ENCODE measurements at regions not wholly inside any gene's neighbourhood (a gene's known extent, or its start where the extent isn't known, plus 50 kb on each side); places are given as distances from the start of the nearest gene placed in this dataset.
A peak's percentile ranks its signal among the peaks of the same experiment; 100 is the strongest.
"Not testable (repeated sequence)": the region's sequence is repeated elsewhere in the genome, so short reads cannot be mapped to it uniquely, and the experiment has no call there.

- ChIA-PET POLR2A (no interaction called here), CTCF (no interaction called here)
- Histone ChIP-seq H3K4me1 (ENCODE audit: control insufficient read depth, insufficient read depth, low read length) (no peaks in the 10 kb centered on the region), H3K9me3 (ENCODE audit: control insufficient read depth, insufficient read depth, low read depth, low read length) (no peaks in the 10 kb centered on the region), H3K27ac (ENCODE audit: extremely low read depth, low read depth, low read length) (no peak overlapping the region), H3K36me3 (ENCODE audit: control insufficient read depth in 2 of 2, insufficient read depth in 1 of 2, low read length in 2 of 2) (no peaks in the 10 kb centered on the region), H3K4me3 (ENCODE audit: low read depth, low read length) (no peak overlapping the region)
- peak; percentile 52; the same call in 1 of the 2 replicates for TF ChIP-seq ZNF146 (tag by site-specific recombination; IDR thresholded peaks at IDR 0.05)
- no peak for TF ChIP-seq ZNF324 (tag by site-specific recombination; IDR thresholded peaks at IDR 0.05)
- TF ChIP-seq ZEB2 (tag by site-specific recombination; IDR thresholded peaks at IDR 0.05), result no peak
- peak; percentile 69 for TF ChIP-seq SETDB1 (IDR thresholded peaks at IDR 0.05; ENCODE audit: insufficient read length, low read length)
- TF ChIP-seq BCL11B (tag by site-specific recombination; IDR thresholded peaks at IDR 0.05; ENCODE audit: low read depth), result no peak
- TF ChIP-seq ZNF214 (tag by site-specific recombination; IDR thresholded peaks at IDR 0.05; ENCODE audit: borderline replicate concordance), result no peak
These were observed 78.8 kb upstream of the NR5A2 start for GRCh38 chr1:199948587-199949280.

DNA sequence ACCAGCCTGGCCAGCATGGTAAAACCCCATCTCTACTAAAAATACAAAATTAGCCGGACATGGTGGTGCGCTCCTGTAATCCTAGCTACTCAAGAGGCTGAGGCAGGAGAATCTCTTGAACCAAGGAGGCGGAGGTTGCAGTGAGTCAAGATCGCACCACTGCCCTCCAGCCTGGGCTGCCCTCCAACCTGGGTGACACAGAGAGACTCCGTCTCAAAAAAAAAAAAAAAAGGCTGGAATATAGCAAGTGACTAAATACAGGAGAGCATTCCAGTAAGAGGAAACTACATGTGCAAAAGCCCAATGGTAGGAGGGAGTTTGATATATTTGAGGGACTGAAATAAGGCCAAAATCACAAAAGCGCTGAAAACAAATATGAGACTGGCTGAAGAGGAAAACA is 76.5 kb upstream of the NR5A2 start:
- H3K4me3 ChIP-seq (ENCODE audit: low read depth, low read length); POLR2A ChIA-PET; H3K9me3 ChIP-seq (ENCODE audit: control insufficient read depth, insufficient read depth, low read depth, low read length); H3K36me3 ChIP-seq (ENCODE audit: control insufficient read depth in 2 of 2, insufficient read depth in 1 of 2, low read length in 2 of 2); H3K27ac ChIP-seq (ENCODE audit: extremely low read depth, low read depth, low read length); H3K4me1 ChIP-seq (ENCODE audit: control insufficient read depth, insufficient read depth, low read length); CTCF ChIA-PET: not testable (repeated sequence)

- H3K27ac ChIP-seq (ENCODE audit: extremely low read depth, low read depth, low read length), result no peak overlapping the region
- ChIA-PET CTCF (interaction anchor here (0.7 kb wide), 1 partner anchor 384 kb away, joined by 5 read pairs; no protein-coding TSS in a partner anchor), POLR2A (no interaction called here)
- no peak overlapping the region for H3K4me3 ChIP-seq (ENCODE audit: low read depth, low read length)
- no peaks in the 10 kb centered on the region for H3K9me3 ChIP-seq (ENCODE audit: control insufficient read depth, insufficient read depth, low read depth, low read length)
- no peaks in the 10 kb centered on the region for H3K4me1 ChIP-seq (ENCODE audit: control insufficient read depth, insufficient read depth, low read length)
- H3K36me3 ChIP-seq (ENCODE audit: control insufficient read depth in 2 of 2, insufficient read depth in 1 of 2, low read length in 2 of 2), result no peaks in the 10 kb centered on the region
- no peak for TF ChIP-seq ZFHX2 (tag by site-specific recombination; conservative IDR thresholded peaks at IDR 0.05)
- no peak for TF ChIP-seq ZNF155 (tag by site-specific recombination; IDR thresholded peaks at IDR 0.05)
These were observed 73.9 kb upstream of the NR5A2 start for GRCh38 chr1:199953651-199954050.

- peak; percentile 29 for TF ChIP-seq ZNF654 (tag by site-specific recombination; IDR thresholded peaks at IDR 0.05; ENCODE audit: low read depth)
- no peak for TF ChIP-seq SETDB1 (IDR thresholded peaks at IDR 0.05; ENCODE audit: insufficient read length, low read length)
- TF ChIP-seq, protein P1, sequence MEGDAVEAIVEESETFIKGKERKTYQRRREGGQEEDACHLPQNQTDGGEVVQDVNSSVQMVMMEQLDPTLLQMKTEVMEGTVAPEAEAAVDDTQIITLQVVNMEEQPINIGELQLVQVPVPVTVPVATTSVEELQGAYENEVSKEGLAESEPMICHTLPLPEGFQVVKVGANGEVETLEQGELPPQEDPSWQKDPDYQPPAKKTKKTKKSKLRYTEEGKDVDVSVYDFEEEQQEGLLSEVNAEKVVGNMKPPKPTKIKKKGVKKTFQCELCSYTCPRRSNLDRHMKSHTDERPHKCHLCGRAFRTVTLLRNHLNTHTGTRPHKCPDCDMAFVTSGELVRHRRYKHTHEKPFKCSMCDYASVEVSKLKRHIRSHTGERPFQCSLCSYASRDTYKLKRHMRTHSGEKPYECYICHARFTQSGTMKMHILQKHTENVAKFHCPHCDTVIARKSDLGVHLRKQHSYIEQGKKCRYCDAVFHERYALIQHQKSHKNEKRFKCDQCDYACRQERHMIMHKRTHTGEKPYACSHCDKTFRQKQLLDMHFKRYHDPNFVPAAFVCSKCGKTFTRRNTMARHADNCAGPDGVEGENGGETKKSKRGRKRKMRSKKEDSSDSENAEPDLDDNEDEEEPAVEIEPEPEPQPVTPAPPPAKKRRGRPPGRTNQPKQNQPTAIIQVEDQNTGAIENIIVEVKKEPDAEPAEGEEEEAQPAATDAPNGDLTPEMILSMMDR (tag by site-specific recombination; IDR thresholded peaks at IDR 0.05), result 0 out of 2 replicates have a peak, but pooled peaks have one; percentile 9
- ChIA-PET POLR2A (no interaction called here), CTCF (interaction anchor here (0.7 to 1.9 kb wide), 6 partner anchors 9 to 1049 kb away, joined by 3 to 9 read pairs (median 4); no protein-coding TSS in a partner anchor)
- no peaks in the 10 kb centered on the region for H3K36me3 ChIP-seq (ENCODE audit: control insufficient read depth in 2 of 2, insufficient read depth in 1 of 2, low read length in 2 of 2)
- no peak overlapping the region for H3K27ac ChIP-seq (ENCODE audit: extremely low read depth, low read depth, low read length)
- H3K9me3 ChIP-seq (ENCODE audit: control insufficient read depth, insufficient read depth, low read depth, low read length), result no peaks in the 10 kb centered on the region
- H3K4me3 ChIP-seq (ENCODE audit: low read depth, low read length), result no peak overlapping the region
- H3K4me1 ChIP-seq (ENCODE audit: control insufficient read depth, insufficient read depth, low read length), result no peaks in the 10 kb centered on the region
These were observed 72.8 kb upstream of the NR5A2 start for GRCh38 chr1:199954699-199955098.

DNA sequence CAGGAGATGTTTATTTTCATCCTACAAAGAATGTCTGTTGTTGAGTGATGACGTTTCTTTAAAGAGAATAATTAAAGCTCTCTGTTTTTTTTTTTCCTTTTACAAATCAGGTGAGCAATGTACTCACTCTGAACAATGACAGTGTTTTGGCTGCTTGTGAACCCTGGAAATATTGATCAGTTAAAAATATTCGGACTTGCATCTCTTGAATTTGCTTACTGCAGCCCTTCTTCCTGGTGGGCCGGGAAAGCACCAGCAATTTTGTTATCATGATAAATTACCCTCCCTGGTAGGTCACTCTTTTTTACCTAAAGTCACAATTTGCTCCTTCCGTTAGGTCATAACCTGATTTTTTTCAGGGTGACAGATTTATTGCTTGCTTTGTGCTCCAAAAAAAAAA is 72.3 kb upstream of the NR5A2 start:
- POLR2A ChIA-PET, result no interaction called here
- Histone ChIP-seq H3K4me1 (ENCODE audit: control insufficient read depth, insufficient read depth, low read length) (no peaks in the 10 kb centered on the region), H3K36me3 (ENCODE audit: control insufficient read depth in 2 of 2, insufficient read depth in 1 of 2, low read length in 2 of 2) (no peaks in the 10 kb centered on the region), H3K4me3 (ENCODE audit: low read depth, low read length) (no peak overlapping the region), H3K27ac (ENCODE audit: extremely low read depth, low read depth, low read length) (no peak overlapping the region), H3K9me3 (ENCODE audit: control insufficient read depth, insufficient read depth, low read depth, low read length) (no peaks in the 10 kb centered on the region)
- CTCF ChIA-PET, result interaction anchor here (0.6 to 1.9 kb wide), 10 partner anchors 8 to 1049 kb away, joined by 3 to 9 read pairs (median 4); no protein-coding TSS in a partner anchor
- TF ChIP-seq ZNF473 (tag by site-specific recombination; IDR thresholded peaks at IDR 0.05) (no peak), ATF2 (tag by site-specific recombination; IDR thresholded peaks at IDR 0.05; ENCODE audit: low read depth) (no peak), ZNF747 (tag by site-specific recombination; IDR thresholded peaks at IDR 0.05) (no peak), ZNF146 (tag by site-specific recombination; IDR thresholded peaks at IDR 0.05) (no peak), ZNF629 (tag by site-specific recombination; IDR thresholded peaks at IDR 0.05) (no peak), ZNF221 (tag by site-specific recombination; IDR thresholded peaks at IDR 0.05; ENCODE audit: borderline replicate concordance) (no peak), ZNF585B (tag by site-specific recombination; IDR thresholded peaks at IDR 0.05) (no peak), ZNF624 (tag by site-specific recombination; IDR thresholded peaks at IDR 0.05) (no peak), ZNF175 (tag by site-specific recombination; IDR thresholded peaks at IDR 0.05) (no peak), ZNF354C (tag by site-specific recombination; IDR thresholded peaks at IDR 0.05; ENCODE audit: borderline replicate concordance, low read depth) (no peak), ZNF514 (tag by site-specific recombination; IDR thresholded peaks at IDR 0.05) (no peak), ZFP37 (tag by site-specific recombination; IDR thresholded peaks at IDR 0.05) (no peak)

Measured in HEK293 (cell line).